Activated CD8-positive, alpha-beta memory T cell treated with anti-CD3 and anti-CD28 coated beads for 48 hours (primary cell): ENCODE measurements at regions not wholly inside any gene's neighbourhood (a gene's known extent, or its start where the extent isn't known, plus 50 kb on each side); places are given as distances from the start of the nearest gene placed in this dataset.
"Not testable (repeated sequence)": the region's sequence is repeated elsewhere in the genome, so short reads cannot be mapped to it uniquely, and the experiment has no call there.

ENCODE experiments used
- DNase-seq, 3 experiments: peaks; one replicate each; pipeline ENCODE4 v3.0.0-alpha.2; 2020; ENCODE audit warnings: low read depth in 2 of 3, low spot score in 2 of 3

DNA sequence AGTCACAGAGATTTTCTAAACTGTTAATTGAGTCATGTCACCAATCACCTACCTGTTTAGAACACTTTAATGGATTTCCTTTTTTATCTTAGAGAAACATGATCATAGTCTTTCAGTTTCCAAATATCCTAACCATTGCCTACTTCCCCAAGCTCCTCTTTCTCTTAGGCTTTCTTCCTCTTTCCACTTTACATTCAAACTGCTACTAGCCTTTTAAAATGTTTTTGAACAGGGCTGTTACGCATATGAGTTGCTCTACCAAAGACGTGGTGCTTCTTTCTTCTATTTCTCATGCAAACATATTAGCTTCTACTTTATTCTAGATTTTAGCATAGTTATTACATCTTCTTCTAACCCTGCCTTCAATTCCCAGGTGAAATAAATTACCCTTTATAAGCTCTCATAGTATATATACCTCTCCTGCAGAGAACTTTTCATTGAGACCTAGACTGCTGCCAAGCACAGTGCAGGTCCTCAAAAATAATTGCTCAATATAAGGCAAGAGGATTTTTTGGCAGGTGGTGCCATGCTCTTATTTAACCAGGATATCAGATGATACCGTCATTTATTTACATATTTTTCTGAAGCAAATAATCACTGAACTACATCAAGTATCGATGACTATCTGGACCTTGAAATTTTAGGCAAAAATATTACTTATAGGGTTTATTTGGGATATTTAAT, 937.1 kb downstream of the TSN start:
- DNase-seq = no peak

DNA sequence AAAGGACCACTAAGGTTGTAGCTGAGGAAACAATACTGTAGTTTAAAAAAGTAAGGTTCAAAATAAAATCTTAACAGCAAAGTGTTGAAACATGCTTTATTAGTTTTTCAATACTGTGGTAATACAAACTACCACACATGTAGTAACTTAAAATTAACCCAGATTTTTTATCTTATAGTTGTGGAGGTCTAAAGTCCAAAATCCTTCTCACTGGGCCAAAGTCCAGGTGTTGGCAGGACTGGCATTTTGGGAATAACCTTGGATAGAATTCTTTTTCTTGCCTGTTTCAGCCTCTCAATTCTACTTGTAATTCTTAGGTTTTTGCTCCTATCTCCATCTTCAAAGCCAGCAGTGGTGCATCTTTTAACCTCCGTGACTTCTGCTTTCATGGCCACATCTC, 942.0 kb downstream of the TSN start:
- DNase-seq = no peak

DNA sequence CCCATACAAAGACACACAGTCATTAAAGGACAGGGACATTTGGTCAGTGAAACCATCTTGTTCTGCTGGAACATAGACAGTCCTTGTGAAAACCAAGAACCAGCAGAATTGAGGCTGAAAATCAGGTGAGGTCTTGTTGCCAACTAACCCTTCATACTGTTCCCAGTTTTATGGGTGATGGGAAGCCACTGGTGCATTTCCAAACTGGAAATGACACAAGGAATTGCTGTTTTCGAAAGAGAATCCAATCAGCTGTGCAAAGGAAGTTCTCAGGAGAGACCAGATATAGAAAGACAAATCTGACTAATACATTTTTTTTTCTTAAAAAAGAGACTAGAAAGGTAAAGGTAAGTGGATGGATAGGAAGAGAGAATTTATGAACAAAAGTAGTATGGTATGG, 948.2 kb downstream of the TSN start:
- no peak for DNase-seq

DNA sequence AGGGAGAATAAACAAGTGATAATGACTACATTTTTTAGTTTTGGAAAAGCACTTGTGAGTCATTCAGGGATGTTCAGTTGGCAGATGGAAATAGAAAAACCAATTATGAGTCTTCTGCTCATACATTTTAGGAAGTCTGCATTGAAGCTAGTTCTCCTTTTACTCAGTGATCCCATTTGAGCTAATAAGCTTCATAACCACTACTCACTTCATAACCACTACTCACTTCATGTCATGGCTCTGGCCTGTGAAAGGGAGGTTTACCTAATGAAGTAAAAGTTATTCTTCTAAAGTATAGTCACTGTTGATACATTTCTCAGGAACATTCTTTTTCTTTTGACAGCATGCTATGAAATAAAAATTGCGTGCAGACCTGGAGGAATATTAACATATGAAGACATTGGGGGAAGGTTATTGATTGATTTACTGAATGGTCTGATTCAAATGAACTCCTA, 948.7 kb downstream of the TSN start:
- no peak for DNase-seq

DNA sequence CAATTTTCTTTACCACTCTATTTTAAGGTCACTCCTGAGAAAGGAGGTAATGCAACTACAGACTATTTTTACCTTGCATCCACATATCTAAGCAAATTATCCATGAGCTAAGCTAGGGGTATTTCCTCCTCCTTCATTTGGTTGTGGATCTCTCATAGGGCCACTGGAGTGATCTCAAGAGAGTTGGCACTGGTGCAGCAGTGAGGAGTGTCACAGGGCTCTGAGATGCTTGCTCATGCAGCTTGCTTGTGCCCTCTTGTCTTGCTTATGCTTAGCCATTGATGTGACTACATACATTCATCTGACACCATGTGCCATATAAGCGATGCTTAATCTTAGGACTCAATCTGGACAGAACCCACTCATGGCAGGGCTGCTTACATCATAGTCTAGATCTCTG, 950.3 kb downstream of the TSN start:
- DNase-seq = no peak

DNA sequence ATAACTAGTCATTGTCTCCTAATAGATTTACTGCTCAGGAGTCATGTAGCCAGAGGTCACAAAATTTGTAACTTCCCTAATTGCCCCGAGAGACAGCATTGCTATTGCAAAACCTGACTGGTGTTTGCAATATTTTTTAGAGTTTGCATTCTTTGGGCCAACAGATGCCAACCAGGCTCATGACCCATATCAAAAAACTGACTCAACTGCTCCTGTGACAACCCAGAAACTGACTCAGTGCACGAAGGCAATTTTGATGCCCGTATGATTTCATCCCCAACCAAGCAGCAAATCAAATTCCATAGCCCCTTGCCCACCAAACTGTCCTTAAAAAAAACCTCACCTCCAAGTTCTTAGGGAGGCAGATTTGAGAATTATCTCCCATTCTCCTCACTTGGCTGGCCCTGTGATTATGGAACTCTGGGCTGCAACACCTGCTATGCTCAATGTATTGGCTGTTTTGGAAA, 951.3 kb downstream of the TSN start:
- no peak for DNase-seq

DNA sequence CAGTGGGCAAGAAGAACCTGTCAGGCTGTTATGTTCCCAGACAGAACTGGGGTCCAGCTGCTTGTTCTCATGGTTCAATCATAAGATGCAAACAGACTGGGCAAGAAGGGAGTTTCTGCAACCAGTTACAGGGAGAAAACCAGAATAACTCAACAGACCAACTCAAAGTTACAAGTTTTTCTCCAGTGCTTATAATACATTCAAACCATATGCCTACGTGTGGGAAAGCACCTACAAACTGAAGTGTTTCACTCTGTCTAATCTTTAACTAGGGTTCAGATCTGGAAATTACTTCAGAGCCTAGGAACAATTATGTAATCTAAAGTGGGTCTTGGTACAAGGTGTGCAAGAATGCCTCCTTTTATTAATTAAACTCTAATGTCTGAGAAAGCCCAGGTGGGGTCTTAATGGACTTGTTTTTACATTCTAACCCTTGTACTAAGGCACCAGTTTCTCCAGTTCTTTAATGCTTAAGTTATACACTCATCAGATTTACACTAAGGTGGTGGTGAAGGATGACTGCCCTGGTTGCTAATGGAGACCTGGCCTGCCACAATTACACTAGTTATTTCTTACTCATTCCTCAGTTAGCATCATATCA, 951.9 kb downstream of the TSN start:
- DNase-seq = no peak

DNA sequence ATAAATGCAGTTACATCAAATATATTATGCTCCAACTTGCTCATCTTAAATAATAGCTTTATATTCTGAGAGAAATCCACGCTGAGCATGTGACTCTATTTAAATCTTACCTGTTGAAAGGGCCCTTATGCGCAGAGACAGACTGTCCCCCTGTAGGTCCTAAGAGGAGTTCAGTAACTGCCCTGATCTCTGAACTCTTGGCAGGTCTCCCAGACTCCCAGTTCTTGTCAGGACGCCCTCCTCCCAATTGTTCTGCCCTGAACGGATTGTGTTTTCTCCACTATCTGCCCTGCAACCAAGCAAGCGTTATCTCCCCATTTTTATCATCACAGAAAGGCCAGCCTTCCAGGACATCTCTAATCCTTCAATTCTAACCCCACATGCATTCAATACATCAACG, 954.6 kb downstream of the TSN start:
- no peak for DNase-seq

DNA sequence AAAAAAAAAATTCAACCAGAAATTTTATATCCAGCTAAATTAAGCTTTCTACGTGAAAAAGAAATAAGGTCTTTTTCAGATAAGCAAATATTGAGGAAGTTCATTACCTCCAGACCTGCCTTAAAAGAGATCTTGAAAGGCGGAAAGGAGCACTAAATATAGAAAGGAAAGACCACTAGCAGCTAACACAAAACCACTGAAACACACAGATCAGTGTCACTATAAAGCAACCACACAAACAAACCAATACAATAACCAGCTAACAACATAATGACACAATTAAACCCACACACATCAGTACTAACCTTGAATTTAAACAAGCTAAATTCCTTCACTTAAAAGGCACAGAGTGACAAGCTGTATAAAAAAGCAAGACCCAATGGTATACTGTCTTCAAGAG, 958.3 kb downstream of the TSN start:
- DNase-seq = no peak

DNA sequence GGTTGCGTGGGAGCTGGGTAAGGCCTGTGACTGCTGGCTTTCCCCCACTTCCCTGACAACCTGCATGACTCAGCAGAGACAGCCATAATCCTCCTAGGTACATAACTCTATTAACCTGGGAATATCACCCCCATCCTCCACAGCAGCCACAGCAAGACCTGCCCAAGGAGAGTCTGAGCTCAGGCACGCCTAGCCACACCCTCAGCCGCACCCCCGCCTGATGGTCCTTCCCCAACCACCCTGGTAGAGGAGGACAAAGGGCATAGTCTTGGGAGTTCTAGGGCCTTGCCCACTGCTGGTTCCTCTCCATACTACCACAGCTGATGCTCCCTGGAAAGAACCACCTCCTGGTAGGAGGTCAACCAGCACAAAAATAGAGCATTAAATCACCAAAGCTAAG, 965.4 kb downstream of the TSN start:
- DNase-seq = not testable (repeated sequence)

DNA sequence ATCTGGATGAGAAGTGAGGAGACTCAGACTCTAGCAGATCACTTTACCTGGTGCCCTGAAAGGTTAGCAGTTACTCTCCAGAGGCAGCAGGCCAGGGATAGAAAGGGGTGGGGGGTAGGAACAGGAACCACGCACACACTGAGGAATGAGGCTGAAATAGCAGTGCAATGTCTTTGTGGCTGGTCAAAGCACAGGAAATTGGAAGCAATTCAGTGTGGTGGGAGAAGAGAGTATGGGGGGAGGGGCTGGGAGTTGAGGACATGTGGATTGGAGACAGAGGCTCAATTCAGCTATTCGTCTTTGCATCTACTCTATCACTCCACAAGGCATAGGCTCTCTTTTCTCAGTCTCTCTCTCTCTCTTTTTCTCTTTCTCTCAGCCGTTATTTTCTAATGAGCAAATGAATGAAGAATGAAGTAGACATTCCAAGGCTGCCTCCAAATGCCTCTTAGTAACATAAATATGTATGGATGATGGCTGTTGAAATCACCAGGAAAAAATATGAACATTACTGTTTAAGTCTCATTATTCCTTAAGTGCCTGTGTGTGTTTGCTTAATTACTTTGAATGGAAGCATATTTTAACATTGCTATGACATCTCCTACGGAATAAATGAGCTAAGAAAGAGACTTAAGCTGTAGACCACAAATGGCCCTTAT, 979.4 kb downstream of the TSN start:
- no peak for DNase-seq

DNA sequence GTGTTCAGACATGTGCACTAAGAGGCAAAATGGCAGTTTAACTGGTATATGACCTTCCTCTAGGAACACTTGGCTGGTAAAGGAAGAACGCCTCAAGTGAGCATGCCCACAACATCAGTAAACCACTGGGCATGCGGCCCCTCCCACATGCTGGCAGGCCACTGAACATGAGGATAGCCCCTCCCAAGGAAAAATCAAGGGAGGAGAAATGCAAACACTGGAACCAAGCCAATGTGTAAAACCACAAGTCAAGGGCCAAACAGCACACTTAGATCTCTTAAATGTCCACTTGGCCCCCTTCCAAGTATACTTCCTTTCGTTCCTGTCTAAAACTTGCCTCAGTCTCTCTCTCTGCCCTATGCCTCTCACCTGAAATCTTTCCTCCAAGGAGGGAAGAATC, 980.8 kb downstream of the TSN start:
- DNase-seq = no peak

DNA sequence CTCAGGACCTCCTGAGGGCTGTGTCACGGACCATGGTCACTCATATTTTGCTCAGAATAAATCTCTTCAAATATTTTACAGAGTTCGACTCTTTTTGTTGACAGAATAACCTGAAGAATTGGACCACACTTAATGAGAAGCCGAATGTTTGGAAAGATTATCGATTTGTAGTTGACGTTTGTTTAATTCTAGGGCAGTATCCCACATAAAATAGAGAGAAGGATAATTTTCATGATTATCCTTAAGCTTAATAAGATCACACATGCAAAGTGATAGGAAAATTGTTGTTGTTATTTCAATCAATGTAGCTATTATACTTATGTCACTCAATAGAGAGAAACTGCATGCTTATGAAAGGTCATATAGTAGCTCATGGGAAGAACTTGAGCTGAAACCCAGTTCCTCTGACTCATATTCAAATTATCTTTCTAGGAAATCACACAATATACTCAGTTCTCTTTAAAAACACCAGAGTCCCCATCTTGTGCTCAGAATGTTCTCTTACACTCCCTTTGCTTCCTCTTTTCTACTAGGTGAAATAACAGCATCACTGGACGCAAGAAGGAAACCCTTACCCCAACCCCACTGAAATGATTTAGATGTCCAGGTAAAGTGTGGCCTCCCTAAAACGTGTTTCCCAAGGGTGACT, 982.1 kb downstream of the TSN start:
- no peak for DNase-seq

DNA sequence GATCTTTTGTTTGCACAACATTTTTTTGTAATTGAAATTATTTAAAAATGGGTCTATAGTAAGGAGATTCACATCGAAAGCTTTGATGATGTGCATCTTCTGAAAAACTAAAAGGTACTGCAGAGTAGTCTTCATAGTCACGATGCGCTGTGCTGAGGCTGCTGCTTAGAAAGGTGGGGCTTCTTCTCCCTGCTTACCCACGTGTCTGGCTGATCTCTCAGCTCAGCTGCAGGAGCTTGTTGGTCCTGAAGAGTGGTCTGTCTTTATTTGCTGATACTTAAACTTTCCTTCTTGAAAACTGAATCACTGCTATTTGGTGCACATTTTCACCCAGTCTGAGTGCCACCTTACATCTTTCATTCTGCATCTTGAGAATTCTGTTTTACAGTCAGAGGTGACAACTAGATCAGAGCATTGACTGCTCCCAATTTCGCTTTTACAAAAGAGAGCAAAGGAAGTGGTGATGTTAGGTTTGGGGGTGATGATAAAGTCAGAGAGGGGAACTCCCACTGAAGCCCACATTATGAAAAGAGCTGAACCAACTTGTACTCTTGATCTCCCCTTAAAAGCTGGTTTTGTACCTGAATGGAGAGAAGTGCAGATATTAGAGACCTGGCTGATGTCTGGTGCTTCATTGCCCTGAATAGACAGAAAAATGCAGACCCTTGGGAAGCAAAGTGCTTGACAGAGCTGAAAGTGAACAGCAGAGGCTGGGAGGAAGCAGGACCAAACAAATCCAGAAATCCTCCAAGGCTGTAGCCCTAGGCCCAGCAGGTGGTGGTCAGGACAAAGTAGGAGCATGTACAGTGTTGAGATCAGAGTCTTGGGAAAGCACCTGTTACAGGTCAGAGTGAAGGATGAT, 984.5 kb downstream of the TSN start:
- DNase-seq = no peak

DNA sequence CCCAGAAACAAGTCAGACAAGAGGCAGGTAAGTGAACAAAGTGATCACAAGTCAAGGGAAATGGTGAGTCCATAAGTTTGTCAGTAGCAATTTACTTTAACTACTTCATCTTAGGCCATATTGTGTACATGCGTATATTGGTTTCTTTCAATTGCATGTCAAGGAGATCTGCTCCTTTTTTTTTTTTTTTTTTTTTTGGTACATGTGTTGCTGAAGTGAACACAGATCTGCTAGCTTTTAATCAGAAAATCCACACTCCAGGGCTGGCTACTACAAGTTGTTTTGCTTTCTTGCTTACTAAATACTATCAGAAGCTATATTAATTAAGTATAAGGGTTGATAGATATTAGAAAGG, 985.1 kb downstream of the TSN start:
- no peak for DNase-seq

DNA sequence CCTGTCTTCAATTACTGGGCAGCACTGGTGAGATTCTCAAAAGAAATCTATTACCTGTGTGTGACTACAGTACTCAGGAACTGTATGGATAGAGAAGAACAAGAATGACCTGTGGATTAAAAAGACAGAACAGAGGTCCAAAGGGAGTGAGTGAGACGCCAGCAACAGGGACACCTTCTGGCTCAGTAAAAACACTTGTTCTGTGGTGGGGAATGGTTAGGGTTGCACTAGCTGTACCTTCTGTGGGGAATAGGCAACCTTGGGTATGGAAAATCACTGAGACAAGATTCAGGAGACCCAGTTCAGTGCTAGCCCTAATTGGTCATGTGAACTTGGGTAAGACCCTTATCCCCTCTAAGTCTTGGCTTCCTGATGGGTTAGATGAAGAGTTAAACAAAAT, 986.0 kb downstream of the TSN start:
- no peak for DNase-seq

DNA sequence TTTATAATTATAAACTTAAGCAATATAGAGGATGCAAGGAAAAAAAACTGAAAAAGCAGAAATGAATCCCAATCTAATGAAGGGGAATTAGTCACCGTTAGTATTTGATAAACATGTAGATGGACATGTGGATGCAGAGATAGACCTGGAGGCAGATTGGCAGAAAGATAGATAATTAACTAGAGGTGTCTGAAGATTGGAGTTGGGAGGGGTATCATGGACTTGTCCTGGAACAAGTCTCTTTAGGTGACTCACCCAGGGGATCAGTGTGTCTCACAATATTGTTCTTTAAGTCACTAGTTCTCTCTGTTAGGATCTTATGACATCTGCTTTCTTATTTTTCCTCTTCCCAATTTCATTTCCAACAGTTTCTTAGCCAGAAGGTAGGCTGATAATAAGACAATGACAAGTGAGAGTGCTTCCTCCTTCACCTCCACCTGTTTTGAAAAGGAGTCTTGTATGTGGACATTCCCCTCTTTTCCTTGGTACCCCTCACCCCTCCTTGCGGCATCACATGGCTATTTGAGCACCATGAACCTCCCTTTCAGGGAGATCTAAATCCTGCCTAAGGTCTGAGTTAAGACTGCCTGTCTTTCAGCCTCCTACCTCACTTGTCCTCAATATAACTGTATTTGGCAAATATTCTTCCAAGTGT, 987.7 kb downstream of the TSN start:
- DNase-seq = no peak

DNA sequence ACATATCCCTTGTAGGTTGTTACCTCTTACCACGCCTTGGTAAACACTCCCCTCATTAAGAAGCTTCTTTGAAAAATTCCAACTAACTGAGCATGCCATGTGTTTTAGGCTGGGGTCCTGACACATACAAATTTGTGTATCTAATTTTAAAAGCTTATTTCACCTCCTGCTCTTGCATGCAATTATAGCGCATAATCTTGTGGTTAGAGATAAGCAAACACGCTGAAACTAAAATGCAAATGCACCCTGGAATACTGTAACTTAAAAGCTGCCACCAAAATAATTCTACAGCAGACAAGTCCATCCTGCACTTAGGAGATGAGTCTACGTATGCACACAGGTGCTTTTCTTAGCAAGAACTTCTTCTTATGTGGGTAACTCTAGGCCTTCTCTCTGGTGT, 990.2 kb downstream of the TSN start:
- no peak for DNase-seq

DNA sequence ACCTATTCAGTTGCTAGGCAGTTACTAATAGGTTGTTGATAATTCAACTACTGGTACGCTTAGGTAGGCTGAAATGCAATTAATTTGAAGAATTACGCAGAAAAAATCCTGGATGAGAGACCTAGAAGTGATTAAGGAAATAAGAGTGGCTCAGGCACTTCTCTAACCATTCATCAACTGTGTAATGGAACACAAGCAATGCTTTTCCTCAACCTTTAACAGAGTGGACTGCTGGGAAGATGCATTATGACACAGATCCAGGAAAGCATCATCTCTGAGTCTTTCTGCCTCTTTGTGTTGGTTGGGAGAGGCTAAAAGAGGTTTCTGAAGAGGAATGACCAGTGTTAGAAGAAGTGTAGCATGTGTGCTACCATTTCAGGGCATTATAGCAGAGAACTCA, 992.2 kb downstream of the TSN start:
- no peak for DNase-seq

DNA sequence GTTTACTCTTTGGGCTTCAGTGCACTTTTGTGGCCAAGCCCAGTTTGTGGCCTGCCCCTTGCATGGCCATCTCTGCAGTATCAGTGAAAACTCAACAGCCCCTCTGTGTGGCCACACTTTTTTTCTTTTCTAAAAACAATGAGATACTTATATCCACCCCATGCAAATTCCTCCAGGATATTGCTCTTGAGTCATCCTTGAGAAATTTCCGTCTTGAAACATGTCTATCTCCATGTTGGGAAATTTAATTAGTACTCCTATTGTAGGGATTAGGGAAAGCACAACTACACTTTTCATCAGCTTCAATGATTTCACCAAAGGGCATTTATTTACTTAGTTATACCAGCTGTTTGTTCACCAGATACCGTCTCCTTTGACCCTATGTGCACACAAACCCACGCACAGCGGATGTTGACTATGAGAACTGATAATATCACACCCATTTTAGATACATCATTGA, 993.1 kb downstream of the TSN start:
- DNase-seq = no peak

DNA sequence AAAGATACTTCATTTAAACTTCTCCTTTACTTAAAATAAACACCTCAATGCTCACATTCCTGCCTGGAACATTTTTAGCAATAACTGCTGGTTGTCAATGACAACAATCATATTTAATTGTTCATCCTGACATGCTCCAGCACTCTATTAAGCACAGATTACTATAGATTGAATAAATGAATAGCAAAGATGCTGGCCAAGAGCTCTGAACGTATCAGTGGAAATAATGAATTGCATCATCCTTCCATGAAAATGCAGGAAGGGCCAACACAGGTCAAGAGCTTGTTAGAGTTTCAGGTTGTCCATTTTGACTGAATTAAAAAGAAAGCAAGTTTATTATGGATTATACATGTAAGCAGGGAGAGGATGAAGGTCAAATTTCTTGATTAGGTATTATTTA, 994.0 kb downstream of the TSN start:
- no peak for DNase-seq
